ENCODE measurements at regions not wholly inside any gene's neighbourhood (a gene's known extent, or its start where the extent isn't known, plus 50 kb on each side); places are given as distances from the start of the nearest gene placed in this dataset.

DNA sequence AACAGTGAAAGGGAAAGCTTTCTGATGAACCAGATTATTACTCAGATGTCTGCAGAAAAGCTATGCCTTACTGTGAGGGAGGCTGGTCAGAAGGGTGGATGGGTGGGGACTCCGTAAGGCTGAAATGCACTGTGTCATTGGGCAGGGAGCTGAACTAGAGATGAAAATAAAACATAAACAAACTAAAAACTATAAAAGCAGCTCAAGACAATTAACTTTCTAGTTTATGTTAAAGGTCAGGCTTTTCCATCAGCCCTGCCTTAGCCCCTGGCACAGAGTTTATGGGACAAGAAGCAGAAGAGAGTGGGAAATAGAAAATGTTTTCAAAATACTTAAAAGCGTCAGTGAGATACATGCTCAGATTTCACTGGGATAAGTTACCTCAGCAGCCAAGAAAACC lies 310.0 kb upstream of the UBE2E2 start:
- Histone ChIP-seq H2BK120ac (ENCODE audit: low read depth, low read length, poor library complexity, severe bottlenecking) (no peak overlapping the region), H2AK5ac (ENCODE audit: insufficient read length, low read length) (no peak overlapping the region), H3K4me1 (ENCODE audit: insufficient read depth, low read length) (no peaks in the 10 kb centered on the region), H3K79me2 (ENCODE audit: insufficient read depth, low read length) (no peaks in the 10 kb centered on the region), H3K14ac (ENCODE audit: insufficient read depth, low read length) (no peak overlapping the region), H4K91ac (ENCODE audit: insufficient read length, low read depth, low read length) (no peak overlapping the region), H3K56ac (ENCODE audit: insufficient read length, low read depth, low read length) (no peak overlapping the region), H3K27me3 (ENCODE audit: insufficient read depth, low read length) (no peaks in the 10 kb centered on the region), H2BK5ac (ENCODE audit: insufficient read length, low read length) (no peak overlapping the region), H3K27ac (ENCODE audit: insufficient read length, low read depth, low read length) (no peak overlapping the region), H3K9ac (ENCODE audit: extremely low read depth, insufficient read length, low read length) (no peak overlapping the region), H2BK12ac (ENCODE audit: insufficient read length, low read depth, low read length) (no peak overlapping the region), H3K4me2 (ENCODE audit: insufficient read depth, insufficient read length, low read length) (no peak overlapping the region), H4K8ac (replicated peaks; ENCODE audit: insufficient read length, low read depth, low read length) (no peak overlapping the region), H3K18ac (ENCODE audit: insufficient read length, low read depth, low read length) (no peak overlapping the region), H4K5ac (ENCODE audit: insufficient read length, low read depth, low read length) (no peak overlapping the region), H2BK20ac (ENCODE audit: low read depth, low read length, poor library complexity, severe bottlenecking) (no peak overlapping the region), H3T11ph (ENCODE audit: low read length) (no peak overlapping the region), H4K20me1 (ENCODE audit: control insufficient read depth, insufficient read depth, insufficient read length) (no peaks in the 10 kb centered on the region), H3K23ac (ENCODE audit: insufficient read length, low read depth, low read length) (no peak overlapping the region), H3K9me3 (ENCODE audit: control insufficient read depth, low read depth, low read length) (no peaks in the 10 kb centered on the region), H2BK15ac (ENCODE audit: low read depth, low read length) (no peak overlapping the region), H2AFZ (ENCODE audit: low read length) (no peak overlapping the region), H3K4ac (ENCODE audit: low read depth, low read length) (no peak overlapping the region), H3K79me1 (ENCODE audit: insufficient read depth, low read depth, low read length, poor library complexity, severe bottlenecking) (no peaks in the 10 kb centered on the region), H3K23me2 (ENCODE audit: insufficient read length, low read depth, low read length, poor library complexity, severe bottlenecking) (no peaks in the 10 kb centered on the region)
- TF ChIP-seq, protein P1, sequence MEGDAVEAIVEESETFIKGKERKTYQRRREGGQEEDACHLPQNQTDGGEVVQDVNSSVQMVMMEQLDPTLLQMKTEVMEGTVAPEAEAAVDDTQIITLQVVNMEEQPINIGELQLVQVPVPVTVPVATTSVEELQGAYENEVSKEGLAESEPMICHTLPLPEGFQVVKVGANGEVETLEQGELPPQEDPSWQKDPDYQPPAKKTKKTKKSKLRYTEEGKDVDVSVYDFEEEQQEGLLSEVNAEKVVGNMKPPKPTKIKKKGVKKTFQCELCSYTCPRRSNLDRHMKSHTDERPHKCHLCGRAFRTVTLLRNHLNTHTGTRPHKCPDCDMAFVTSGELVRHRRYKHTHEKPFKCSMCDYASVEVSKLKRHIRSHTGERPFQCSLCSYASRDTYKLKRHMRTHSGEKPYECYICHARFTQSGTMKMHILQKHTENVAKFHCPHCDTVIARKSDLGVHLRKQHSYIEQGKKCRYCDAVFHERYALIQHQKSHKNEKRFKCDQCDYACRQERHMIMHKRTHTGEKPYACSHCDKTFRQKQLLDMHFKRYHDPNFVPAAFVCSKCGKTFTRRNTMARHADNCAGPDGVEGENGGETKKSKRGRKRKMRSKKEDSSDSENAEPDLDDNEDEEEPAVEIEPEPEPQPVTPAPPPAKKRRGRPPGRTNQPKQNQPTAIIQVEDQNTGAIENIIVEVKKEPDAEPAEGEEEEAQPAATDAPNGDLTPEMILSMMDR (conservative IDR thresholded peaks at IDR 0.05): no peak
- Mint-ChIP-seq H3K9me3 (no peaks in the 10 kb centered on the region), H3K36me3 (ENCODE audit: insufficient read depth in 1 of 3, low read depth in 3 of 3) (no peaks in the 10 kb centered on the region), H3K27me3 (ENCODE audit: low read depth) (no peaks in the 10 kb centered on the region), H3K4me3 (no peak overlapping the region), H3K4me1 (no peaks in the 10 kb centered on the region), H3K27ac (no peak overlapping the region)
- DNase-seq: no peak
- WGBS (ENCODE audit: extremely low coverage, insufficient read length, low lambda C conversion rate): no CpG with 5 or more reads among the region's 2 CpGs
